OCI-LY1 (cell line): ENCODE measurements at regions not wholly inside any gene's neighbourhood (a gene's known extent, or its start where the extent isn't known, plus 50 kb on each side); places are given as distances from the start of the nearest gene placed in this dataset.

Experiments
- EZH2 ChIP-seq: fragments of 200-600 bp; sonication (generic), shearing (Covaris generic); IDR thresholded peaks from 2 replicates; pipeline ENCODE4 v1.8.0; 2017; ENCODE audit warnings: borderline replicate concordance, mixed run types, mild to moderate bottlenecking, antibody characterized with exemption, low read length, moderate library complexity, mixed read lengths
- TF ChIP-seq, protein P1 (sequence below): fragments of 200-600 bp; sonication (generic), shearing (Covaris generic); IDR thresholded peaks from 2 replicates; pipeline ENCODE4 v1.5.1; 2017; ENCODE audit warnings: mild to moderate bottlenecking, antibody characterized with exemption, low read length, moderate library complexity, mixed read lengths

DNA sequence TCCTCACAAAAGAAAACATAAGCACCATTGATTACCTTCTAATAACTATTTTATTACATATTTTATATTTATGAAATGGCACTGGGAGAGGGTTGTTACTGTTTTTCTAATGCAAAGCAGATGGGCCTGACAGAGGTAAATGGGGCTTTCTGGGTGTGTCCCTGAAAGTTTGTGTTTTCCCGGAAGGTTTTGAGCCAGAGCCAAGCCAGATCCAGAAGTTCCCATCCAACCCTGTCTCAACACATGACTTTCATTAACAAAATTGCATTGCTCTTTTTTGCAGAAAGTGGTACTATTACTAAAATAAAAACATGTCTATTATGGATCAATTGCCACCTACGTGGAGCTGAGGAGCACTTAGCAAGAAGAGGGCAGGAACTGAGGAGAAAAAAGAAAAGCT lies 181.3 kb downstream of the RAB28 start:
- TF ChIP-seq, protein P1, sequence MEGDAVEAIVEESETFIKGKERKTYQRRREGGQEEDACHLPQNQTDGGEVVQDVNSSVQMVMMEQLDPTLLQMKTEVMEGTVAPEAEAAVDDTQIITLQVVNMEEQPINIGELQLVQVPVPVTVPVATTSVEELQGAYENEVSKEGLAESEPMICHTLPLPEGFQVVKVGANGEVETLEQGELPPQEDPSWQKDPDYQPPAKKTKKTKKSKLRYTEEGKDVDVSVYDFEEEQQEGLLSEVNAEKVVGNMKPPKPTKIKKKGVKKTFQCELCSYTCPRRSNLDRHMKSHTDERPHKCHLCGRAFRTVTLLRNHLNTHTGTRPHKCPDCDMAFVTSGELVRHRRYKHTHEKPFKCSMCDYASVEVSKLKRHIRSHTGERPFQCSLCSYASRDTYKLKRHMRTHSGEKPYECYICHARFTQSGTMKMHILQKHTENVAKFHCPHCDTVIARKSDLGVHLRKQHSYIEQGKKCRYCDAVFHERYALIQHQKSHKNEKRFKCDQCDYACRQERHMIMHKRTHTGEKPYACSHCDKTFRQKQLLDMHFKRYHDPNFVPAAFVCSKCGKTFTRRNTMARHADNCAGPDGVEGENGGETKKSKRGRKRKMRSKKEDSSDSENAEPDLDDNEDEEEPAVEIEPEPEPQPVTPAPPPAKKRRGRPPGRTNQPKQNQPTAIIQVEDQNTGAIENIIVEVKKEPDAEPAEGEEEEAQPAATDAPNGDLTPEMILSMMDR = no peak
- TF ChIP-seq EZH2 = no peak
